ENCODE measurements at regions not wholly inside any gene's neighbourhood (a gene's known extent, or its start where the extent isn't known, plus 50 kb on each side); places are given as distances from the start of the nearest gene placed in this dataset.

- Histone ChIP-seq H2BK15ac (ENCODE audit: low read depth, poor library complexity, severe bottlenecking) (no peak overlapping the region), H3K27me3 (ENCODE audit: control insufficient read depth in 1 of 2, insufficient read depth in 1 of 2, low read length in 2 of 2) (no peaks in the 10 kb centered on the region), H3K4me1 (ENCODE audit: control insufficient read depth, insufficient read depth, low read depth, low read length) (no peaks in the 10 kb centered on the region), H3K14ac (ENCODE audit: low read length in 2 of 2) (no peak overlapping the region), H3K9ac (ENCODE audit: low read length) (no peak overlapping the region), H4K8ac (ENCODE audit: low read length) (no peak overlapping the region), H3K18ac (ENCODE audit: low read depth in 1 of 2, low read length in 2 of 2) (no peak overlapping the region), H3K79me1 (replicated peaks; ENCODE audit: low read length, poor library complexity, severe bottlenecking) (no peaks in the 10 kb centered on the region), H2BK5ac (ENCODE audit: low read depth, low read length, poor library complexity, severe bottlenecking) (no peak overlapping the region), H3K4me2 (ENCODE audit: low read length, poor library complexity, severe bottlenecking) (no peak overlapping the region), H3K36me3 (ENCODE audit: control insufficient read depth in 1 of 2, insufficient read depth in 2 of 2, low read depth in 1 of 2, low read length in 2 of 2) (no peaks in the 10 kb centered on the region), H4K91ac (ENCODE audit: low read length) (no peak overlapping the region), H2BK120ac (ENCODE audit: low read depth, low read length) (no peak overlapping the region), H3K23ac (ENCODE audit: low read length in 2 of 2) (no peak overlapping the region), H3K27ac (ENCODE audit: low read length, poor library complexity, severe bottlenecking) (no peak overlapping the region), H3K9me3 (ENCODE audit: control insufficient read depth, low read length) (no peaks in the 10 kb centered on the region), H2BK12ac (ENCODE audit: low read length in 2 of 2) (no peak overlapping the region), H3K4me3 (ENCODE audit: insufficient read depth in 1 of 2, low read depth in 1 of 2, low read length in 2 of 2) (no peak overlapping the region), H2AK5ac (ENCODE audit: low read length, severe bottlenecking) (no peak overlapping the region), H3K4ac (ENCODE audit: low read depth in 1 of 2, low read length in 2 of 2) (no peak overlapping the region), H2AFZ (ENCODE audit: low read depth, low read length) (no peak overlapping the region)
- 74% methylated on average over 3 of the region's 4 CpGs for WGBS
- DNase-seq, result no peak
Observed at GRCh38 chr11:80388536-80388935, 947.7 kb upstream of the TENM4 start.

- no peak overlapping the region for H3K4me2 ChIP-seq (ENCODE audit: low read length, poor library complexity, severe bottlenecking)
- H3K4me1 ChIP-seq (ENCODE audit: control insufficient read depth, insufficient read depth, low read depth, low read length), result no peaks in the 10 kb centered on the region
- no peak for DNase-seq
- H4K91ac ChIP-seq (ENCODE audit: low read length), result no peak overlapping the region
- 70% methylated on average over 1 of the region's 1 CpG for WGBS
- no peaks in the 10 kb centered on the region for H3K79me1 ChIP-seq (replicated peaks; ENCODE audit: low read length, poor library complexity, severe bottlenecking)
- no peak overlapping the region for H4K8ac ChIP-seq (ENCODE audit: low read length)
- H2BK15ac ChIP-seq (ENCODE audit: low read depth, poor library complexity, severe bottlenecking), result no peak overlapping the region
- H2BK12ac ChIP-seq (ENCODE audit: low read length in 2 of 2), result no peak overlapping the region
- no peak overlapping the region for H3K27ac ChIP-seq (ENCODE audit: low read length, poor library complexity, severe bottlenecking)
- no peak overlapping the region for H2AFZ ChIP-seq (ENCODE audit: low read depth, low read length)
- no peak overlapping the region for H2AK5ac ChIP-seq (ENCODE audit: low read length, severe bottlenecking)
- H3K18ac ChIP-seq (ENCODE audit: low read depth in 1 of 2, low read length in 2 of 2), result no peak overlapping the region
- no peaks in the 10 kb centered on the region for H3K9me3 ChIP-seq (ENCODE audit: control insufficient read depth, low read length)
- no peaks in the 10 kb centered on the region for H3K36me3 ChIP-seq (ENCODE audit: control insufficient read depth in 1 of 2, insufficient read depth in 2 of 2, low read depth in 1 of 2, low read length in 2 of 2)
- H3K23ac ChIP-seq (ENCODE audit: low read length in 2 of 2), result no peak overlapping the region
- H3K14ac ChIP-seq (ENCODE audit: low read length in 2 of 2), result no peak overlapping the region
- no peak overlapping the region for H3K4me3 ChIP-seq (ENCODE audit: insufficient read depth in 1 of 2, low read depth in 1 of 2, low read length in 2 of 2)
- no peak overlapping the region for H2BK120ac ChIP-seq (ENCODE audit: low read depth, low read length)
- no peak overlapping the region for H2BK5ac ChIP-seq (ENCODE audit: low read depth, low read length, poor library complexity, severe bottlenecking)
- no peak overlapping the region for H3K4ac ChIP-seq (ENCODE audit: low read depth in 1 of 2, low read length in 2 of 2)
- no peak overlapping the region for H3K9ac ChIP-seq (ENCODE audit: low read length)
- H3K27me3 ChIP-seq (ENCODE audit: control insufficient read depth in 1 of 2, insufficient read depth in 1 of 2, low read length in 2 of 2), result no peaks in the 10 kb centered on the region
Observed at GRCh38 chr11:80388130-80388529, 947.3 kb upstream of the TENM4 start.

GRCh38 chr11:80383655-80384054, 942.8 kb upstream of the TENM4 start:
- Histone ChIP-seq H4K8ac (ENCODE audit: low read length) (no peak overlapping the region), H3K79me1 (replicated peaks; ENCODE audit: low read length, poor library complexity, severe bottlenecking) (no peaks in the 10 kb centered on the region), H3K4ac (ENCODE audit: low read depth in 1 of 2, low read length in 2 of 2) (no peak overlapping the region), H3K23ac (ENCODE audit: low read length in 2 of 2) (no peak overlapping the region), H3K9ac (ENCODE audit: low read length) (no peak overlapping the region), H3K14ac (ENCODE audit: low read length in 2 of 2) (no peak overlapping the region), H3K27ac (ENCODE audit: low read length, poor library complexity, severe bottlenecking) (no peak overlapping the region), H3K4me2 (ENCODE audit: low read length, poor library complexity, severe bottlenecking) (no peak overlapping the region), H2AFZ (ENCODE audit: low read depth, low read length) (no peak overlapping the region), H3K27me3 (ENCODE audit: control insufficient read depth in 1 of 2, insufficient read depth in 1 of 2, low read length in 2 of 2) (no peaks in the 10 kb centered on the region), H3K36me3 (ENCODE audit: control insufficient read depth in 1 of 2, insufficient read depth in 2 of 2, low read depth in 1 of 2, low read length in 2 of 2) (no peaks in the 10 kb centered on the region), H2BK12ac (ENCODE audit: low read length in 2 of 2) (no peak overlapping the region), H3K4me3 (ENCODE audit: insufficient read depth in 1 of 2, low read depth in 1 of 2, low read length in 2 of 2) (no peak overlapping the region), H2AK5ac (ENCODE audit: low read length, severe bottlenecking) (no peak overlapping the region), H4K91ac (ENCODE audit: low read length) (peak overlapping the region; percentile 32), H2BK15ac (ENCODE audit: low read depth, poor library complexity, severe bottlenecking) (no peak overlapping the region), H2BK120ac (ENCODE audit: low read depth, low read length) (no peak overlapping the region), H3K4me1 (ENCODE audit: control insufficient read depth, insufficient read depth, low read depth, low read length) (no peaks in the 10 kb centered on the region), H2BK5ac (ENCODE audit: low read depth, low read length, poor library complexity, severe bottlenecking) (no peak overlapping the region), H3K18ac (ENCODE audit: low read depth in 1 of 2, low read length in 2 of 2) (no peak overlapping the region), H3K9me3 (ENCODE audit: control insufficient read depth, low read length) (no peaks in the 10 kb centered on the region)
- DNase-seq, result no peak
- WGBS, result 48% methylated on average over 2 of the region's 3 CpGs

- H2BK15ac ChIP-seq (ENCODE audit: low read depth, poor library complexity, severe bottlenecking), result no peak overlapping the region
- H2BK12ac ChIP-seq (ENCODE audit: low read length in 2 of 2), result no peak overlapping the region
- no peak overlapping the region for H3K9ac ChIP-seq (ENCODE audit: low read length)
- no peak overlapping the region for H3K18ac ChIP-seq (ENCODE audit: low read depth in 1 of 2, low read length in 2 of 2)
- WGBS, result no CpG with 5 or more reads among the region's 1 CpG
- H3K23ac ChIP-seq (ENCODE audit: low read length in 2 of 2), result no peak overlapping the region
- no peak overlapping the region for H3K14ac ChIP-seq (ENCODE audit: low read length in 2 of 2)
- no peak overlapping the region for H2BK120ac ChIP-seq (ENCODE audit: low read depth, low read length)
- no peak overlapping the region for H3K27ac ChIP-seq (ENCODE audit: low read length, poor library complexity, severe bottlenecking)
- no peak overlapping the region for H3K4me2 ChIP-seq (ENCODE audit: low read length, poor library complexity, severe bottlenecking)
- no peak for DNase-seq
- H3K79me1 ChIP-seq (replicated peaks; ENCODE audit: low read length, poor library complexity, severe bottlenecking), result no peaks in the 10 kb centered on the region
- no peaks in the 10 kb centered on the region for H3K9me3 ChIP-seq (ENCODE audit: control insufficient read depth, low read length)
- H2AFZ ChIP-seq (ENCODE audit: low read depth, low read length), result no peak overlapping the region
- no peak overlapping the region for H3K4me3 ChIP-seq (ENCODE audit: insufficient read depth in 1 of 2, low read depth in 1 of 2, low read length in 2 of 2)
- no peak overlapping the region for H4K91ac ChIP-seq (ENCODE audit: low read length)
- no peak overlapping the region for H3K4ac ChIP-seq (ENCODE audit: low read depth in 1 of 2, low read length in 2 of 2)
- no peak overlapping the region for H2BK5ac ChIP-seq (ENCODE audit: low read depth, low read length, poor library complexity, severe bottlenecking)
- H4K8ac ChIP-seq (ENCODE audit: low read length), result no peak overlapping the region
- no peaks in the 10 kb centered on the region for H3K4me1 ChIP-seq (ENCODE audit: control insufficient read depth, insufficient read depth, low read depth, low read length)
- H3K36me3 ChIP-seq (ENCODE audit: control insufficient read depth in 1 of 2, insufficient read depth in 2 of 2, low read depth in 1 of 2, low read length in 2 of 2), result no peaks in the 10 kb centered on the region
- H3K27me3 ChIP-seq (ENCODE audit: control insufficient read depth in 1 of 2, insufficient read depth in 1 of 2, low read length in 2 of 2), result no peaks in the 10 kb centered on the region
- no peak overlapping the region for H2AK5ac ChIP-seq (ENCODE audit: low read length, severe bottlenecking)
Observed at GRCh38 chr11:80379620-80380278, 938.9 kb upstream of the TENM4 start.
